Peyer's patch (tissue), 4 donors: ENCODE measurements at regions not wholly inside any gene's neighbourhood (a gene's known extent, or its start where the extent isn't known, plus 50 kb on each side); places are given as distances from the start of the nearest gene placed in this dataset.

ENCODE experiments used
- CTCF ChIP-seq, 6 experiments: fragments of 450-650 bp in 4 of 6; fragments of 200-600 bp in 2 of 6; sonication (generic) in 1 of 6; IDR thresholded peaks; one replicate each; pipeline ENCODE4 v1.5.1; 2017 to 2019; ENCODE audit warnings: antibody characterized with exemption in 6 of 6, mild to moderate bottlenecking in 3 of 6, moderate library complexity in 1 of 6
- POLR2A ChIP-seq, 2 donors: fragments of 450-650 bp; IDR thresholded peaks; one replicate each; pipeline ENCODE4 v1.5.1; 2017; ENCODE audit warnings: antibody characterized with exemption in 2 of 2, mild to moderate bottlenecking in 2 of 2, moderate library complexity in 2 of 2

- TF ChIP-seq CTCF (IDR thresholded peaks at IDR 0.05) (no peak), POLR2A (IDR thresholded peaks at IDR 0.05) (no peak)
Measured at GRCh38 chr20:63114006-63114692, 101.8 kb downstream of the YTHDF1 start.
